ENCODE measurements at regions not wholly inside any gene's neighbourhood (a gene's known extent, or its start where the extent isn't known, plus 50 kb on each side); places are given as distances from the start of the nearest gene placed in this dataset.
"Not testable (repeated sequence)": the region's sequence is repeated elsewhere in the genome, so short reads cannot be mapped to it uniquely, and the experiment has no call there.

GRCh38 chr6:169101036-169101805 is 152.4 kb downstream of the THBS2 start:
- Histone ChIP-seq H3K9ac (ENCODE audit: insufficient read length) (no peak overlapping the region), H3K4me3 (no peak overlapping the region), H3K27ac (no peak overlapping the region), H3K9me3 (ENCODE audit: low read depth, low read length) (no peaks in the 10 kb centered on the region), H3K36me3 (ENCODE audit: insufficient read depth, low read length) (no peaks in the 10 kb centered on the region)
- TF ChIP-seq EZH2 (IDR thresholded peaks at IDR 0.05) (no peak), POLR2AphosphoS5 (IDR thresholded peaks at IDR 0.05; ENCODE audit: borderline replicate concordance, low read depth, low read length) (no peak), FOXP2 (optimal IDR thresholded peaks at IDR 0.05; ENCODE audit: control extremely low read depth, extremely low read length, insufficient read depth) (no peak)
- no peak for DNase-seq (ENCODE audit: low read depth, low spot score)

- no peak for DNase-seq (ENCODE audit: low read depth, low spot score)
- Histone ChIP-seq H3K9ac (ENCODE audit: insufficient read length) (no peak overlapping the region), H3K36me3 (ENCODE audit: insufficient read depth, low read length) (no peaks in the 10 kb centered on the region), H3K4me3 (no peak overlapping the region), H3K9me3 (ENCODE audit: low read depth, low read length) (no peaks in the 10 kb centered on the region), H3K27ac (no peak overlapping the region)
- TF ChIP-seq POLR2AphosphoS5 (IDR thresholded peaks at IDR 0.05; ENCODE audit: borderline replicate concordance, low read depth, low read length) (no peak), EZH2 (IDR thresholded peaks at IDR 0.05) (no peak), FOXP2 (optimal IDR thresholded peaks at IDR 0.05; ENCODE audit: control extremely low read depth, extremely low read length, insufficient read depth) (no peak)
Measured at GRCh38 chr6:169099411-169100202, 154.0 kb downstream of the THBS2 start.

- H3K9me3 ChIP-seq (ENCODE audit: low read depth, low read length); H3K36me3 ChIP-seq (ENCODE audit: insufficient read depth, low read length); DNase-seq (ENCODE audit: low read depth, low spot score): not testable (repeated sequence)
Measured at GRCh38 chr6:169098651-169099050, 155.0 kb downstream of the THBS2 start.

GRCh38 chr6:169098116-169098515 is 155.5 kb downstream of the THBS2 start:
- Histone ChIP-seq H3K9ac (ENCODE audit: insufficient read length) (no peak overlapping the region), H3K9me3 (ENCODE audit: low read depth, low read length) (no peaks in the 10 kb centered on the region), H3K36me3 (ENCODE audit: insufficient read depth, low read length) (no peaks in the 10 kb centered on the region), H3K4me3 (no peak overlapping the region), H3K27ac (no peak overlapping the region)
- no peak for TF ChIP-seq FOXP2 (optimal IDR thresholded peaks at IDR 0.05; ENCODE audit: control extremely low read depth, extremely low read length, insufficient read depth)
- TF ChIP-seq POLR2AphosphoS5 (IDR thresholded peaks at IDR 0.05; ENCODE audit: borderline replicate concordance, low read depth, low read length): no peak
- DNase-seq (ENCODE audit: low read depth, low spot score): no peak

More at GRCh38 chr6:169098651-169099050, 155.0 kb downstream of the THBS2 start:
- H3K27ac ChIP-seq; H3K4me3 ChIP-seq; H3K9ac ChIP-seq (ENCODE audit: insufficient read length): not testable (repeated sequence)

- H3K4me3 ChIP-seq: no peak overlapping the region
Measured at GRCh38 chr6:169097381-169097959, 156.2 kb downstream of the THBS2 start.

GRCh38 chr6:169096388-169096787 is 157.3 kb downstream of the THBS2 start:
- no peak overlapping the region for H3K9ac ChIP-seq (ENCODE audit: insufficient read length)
- no peaks in the 10 kb centered on the region for H3K36me3 ChIP-seq (ENCODE audit: insufficient read depth, low read length)
- DNase-seq (ENCODE audit: low read depth, low spot score): no peak
- no peak overlapping the region for H3K27ac ChIP-seq
- TF ChIP-seq EZH2 (IDR thresholded peaks at IDR 0.05) (no peak), POLR2AphosphoS5 (IDR thresholded peaks at IDR 0.05; ENCODE audit: borderline replicate concordance, low read depth, low read length) (no peak), FOXP2 (optimal IDR thresholded peaks at IDR 0.05; ENCODE audit: control extremely low read depth, extremely low read length, insufficient read depth) (no peak)
- no peaks in the 10 kb centered on the region for H3K9me3 ChIP-seq (ENCODE audit: low read depth, low read length)
- H3K4me3 ChIP-seq: no peak overlapping the region

More at GRCh38 chr6:169097381-169097959, 156.2 kb downstream of the THBS2 start:
- no peak for TF ChIP-seq EZH2 (IDR thresholded peaks at IDR 0.05)
- no peak for TF ChIP-seq POLR2AphosphoS5 (IDR thresholded peaks at IDR 0.05; ENCODE audit: borderline replicate concordance, low read depth, low read length)
- no peak for TF ChIP-seq FOXP2 (optimal IDR thresholded peaks at IDR 0.05; ENCODE audit: control extremely low read depth, extremely low read length, insufficient read depth)
- DNase-seq (ENCODE audit: low read depth, low spot score): no peak
- Histone ChIP-seq H3K27ac (no peak overlapping the region), H3K9ac (ENCODE audit: insufficient read length) (no peak overlapping the region), H3K9me3 (ENCODE audit: low read depth, low read length) (no peaks in the 10 kb centered on the region), H3K36me3 (ENCODE audit: insufficient read depth, low read length) (no peaks in the 10 kb centered on the region)

- H3K27ac ChIP-seq: no peak overlapping the region
- no peak for TF ChIP-seq EZH2 (IDR thresholded peaks at IDR 0.05)
- TF ChIP-seq FOXP2 (optimal IDR thresholded peaks at IDR 0.05; ENCODE audit: control extremely low read depth, extremely low read length, insufficient read depth): no peak
- no peak for TF ChIP-seq POLR2AphosphoS5 (IDR thresholded peaks at IDR 0.05; ENCODE audit: borderline replicate concordance, low read depth, low read length)
- no peak overlapping the region for H3K4me3 ChIP-seq
- H3K9ac ChIP-seq (ENCODE audit: insufficient read length): no peak overlapping the region
- no peak for DNase-seq (ENCODE audit: low read depth, low spot score)
- no peaks in the 10 kb centered on the region for H3K9me3 ChIP-seq (ENCODE audit: low read depth, low read length)
- H3K36me3 ChIP-seq (ENCODE audit: insufficient read depth, low read length): no peaks in the 10 kb centered on the region
Measured at GRCh38 chr6:169095153-169095552, 158.5 kb downstream of the THBS2 start.

- no peak for DNase-seq (ENCODE audit: low read depth, low spot score)
- H3K4me3 ChIP-seq: no peak overlapping the region
- H3K36me3 ChIP-seq (ENCODE audit: insufficient read depth, low read length): no peaks in the 10 kb centered on the region
- H3K9me3 ChIP-seq (ENCODE audit: low read depth, low read length): no peaks in the 10 kb centered on the region
- TF ChIP-seq FOXP2 (optimal IDR thresholded peaks at IDR 0.05; ENCODE audit: control extremely low read depth, extremely low read length, insufficient read depth): no peak
- TF ChIP-seq POLR2AphosphoS5 (IDR thresholded peaks at IDR 0.05; ENCODE audit: borderline replicate concordance, low read depth, low read length): no peak
- no peak for TF ChIP-seq EZH2 (IDR thresholded peaks at IDR 0.05)
- H3K9ac ChIP-seq (ENCODE audit: insufficient read length): no peak overlapping the region
- no peak overlapping the region for H3K27ac ChIP-seq
Measured at GRCh38 chr6:169094552-169094950, 159.1 kb downstream of the THBS2 start.
